Liver (tissue), 8 donors: ENCODE measurements at regions not wholly inside any gene's neighbourhood (a gene's known extent, or its start where the extent isn't known, plus 50 kb on each side); places are given as distances from the start of the nearest gene placed in this dataset.

Experiments
- DNase-seq: peaks from one replicate; pipeline ENCODE4 v3.0.0-alpha.2; 2017; ENCODE audit warnings: low spot score
- H3K27ac ChIP-seq, 2 donors: one replicate each; pipeline ENCODE4 v1.7.0; 2013; ENCODE audit warnings: inconsistent platforms in 2 of 2, low read length in 2 of 2, control low read depth in 1 of 2, low read depth in 1 of 2, mild to moderate bottlenecking in 1 of 2
- H3K27me3 ChIP-seq, 4 donors: one replicate each; pipeline versions ENCODE4 v1.6.1 to v1.7.0; 2013; ENCODE audit warnings: low read length in 3 of 4, inconsistent platforms in 1 of 4, mild to moderate bottlenecking in 1 of 4, moderate library complexity in 1 of 4; ENCODE audit not compliant: control insufficient read depth in 4 of 4, insufficient read depth in 4 of 4
- H3K36me3 ChIP-seq, 4 donors: one replicate each; pipeline versions ENCODE4 v1.6.1 to v1.7.0; 2013; ENCODE audit warnings: low read length in 3 of 4, mild to moderate bottlenecking in 3 of 4, low read depth in 1 of 4, moderate library complexity in 1 of 4; ENCODE audit not compliant: control insufficient read depth in 4 of 4, insufficient read depth in 3 of 4
- H3K4me1 ChIP-seq, 4 donors: one replicate each; pipeline versions ENCODE4 v1.6.1 to v1.7.0; 2013; ENCODE audit warnings: low read length in 3 of 4, mild to moderate bottlenecking in 3 of 4, moderate library complexity in 1 of 4; ENCODE audit not compliant: control insufficient read depth in 4 of 4, insufficient read depth in 4 of 4
- H3K4me3 ChIP-seq, 3 donors: one replicate each; pipeline versions ENCODE4 v1.6.1 to v1.7.0; 2013; ENCODE audit warnings: low read length in 3 of 3, control low read depth in 1 of 3, low read depth in 1 of 3, mild to moderate bottlenecking in 1 of 3
- H3K9ac ChIP-seq, 2 donors: one replicate each; pipeline ENCODE4 v1.7.0; 2013; ENCODE audit warnings: low read length in 2 of 2, mild to moderate bottlenecking in 2 of 2, moderate library complexity in 2 of 2, control low read depth in 1 of 2, low read depth in 1 of 2
- H3K9me3 ChIP-seq, 4 donors: one replicate each; pipeline versions ENCODE4 v1.6.1 to v1.7.0; 2013; ENCODE audit warnings: low read length in 3 of 4; ENCODE audit not compliant: control insufficient read depth in 4 of 4
- EGR1 ChIP-seq, 2 donors: IDR thresholded peaks; 2 replicates each; pipeline ENCODE4 v1.6.1; 2016 to 2018; ENCODE audit warnings: antibody characterized with exemption in 2 of 2, low read depth in 2 of 2
- FOXA2 ChIP-seq: IDR thresholded peaks from 2 replicates; pipeline ENCODE4 v1.6.1; 2016; ENCODE audit warnings: antibody characterized with exemption
- GABPA ChIP-seq, 2 donors: IDR thresholded peaks in 1 of 2; conservative IDR thresholded peaks in 1 of 2; 2 replicates each; pipeline ENCODE4 v1.6.1; 2016; ENCODE audit warnings: antibody characterized with exemption in 2 of 2, mild to moderate bottlenecking in 1 of 2, moderate library complexity in 1 of 2
- HNF4A ChIP-seq, 2 donors: conservative IDR thresholded peaks; 2 replicates each; pipeline ENCODE4 v1.6.1; 2016; ENCODE audit warnings: antibody characterized with exemption in 2 of 2, mild to moderate bottlenecking in 2 of 2
- HNF4G ChIP-seq: IDR thresholded peaks from 2 replicates; pipeline ENCODE4 v1.6.1; 2016; ENCODE audit warnings: antibody characterized with exemption
- JUND ChIP-seq, 2 donors: IDR thresholded peaks; 2 replicates each; pipeline ENCODE4 v1.6.1; 2016; ENCODE audit warnings: antibody characterized with exemption in 2 of 2
- RAD21 ChIP-seq, 2 donors: IDR thresholded peaks; 2 replicates each; pipeline ENCODE4 v1.6.1; 2016; ENCODE audit warnings: antibody characterized with exemption in 2 of 2, mild to moderate bottlenecking in 2 of 2
- SP1 ChIP-seq: IDR thresholded peaks from 2 replicates; pipeline ENCODE4 v1.6.1; 2018; ENCODE audit warnings: antibody characterized with exemption, mild to moderate bottlenecking
- YY1 ChIP-seq: IDR thresholded peaks from 2 replicates; pipeline ENCODE4 v1.6.1; 2016; ENCODE audit warnings: antibody characterized with exemption, mild to moderate bottlenecking
- WGBS: extraction: QIAGEN DNeasy Blood & Tissue Kit; methylation state at CpG from one replicate; pipeline ENCODE4 v1.1.7; 2013; 5-methylcytosine and 5-hydroxymethylcytosine counted together
- TF ChIP-seq, protein P1 (sequence below): IDR thresholded peaks from 2 replicates; pipeline ENCODE4 v1.6.1; 2016; ENCODE audit warnings: antibody characterized with exemption
- TF ChIP-seq, protein P2 (sequence below): fragments of 150-350 bp; IDR thresholded peaks from 2 replicates; pipeline ENCODE4 v1.5.1; 2017; ENCODE audit warnings: improper control_type of control experiment, low read depth, low read length; ENCODE audit not compliant: missing input control
- TF ChIP-seq, protein P3 (sequence below): IDR thresholded peaks from 2 replicates; pipeline ENCODE4 v1.6.1; 2016; ENCODE audit warnings: antibody characterized with exemption
- TF ChIP-seq, protein P4 (sequence below): IDR thresholded peaks from 2 replicates; pipeline ENCODE4 v1.6.1; 2016; ENCODE audit warnings: antibody characterized with exemption, mild to moderate bottlenecking
- donor health status: healthy.
- donor health status: healthy.
- donor health status: healthy.
- donor health status: healthy.
- donor health status: healthy.

DNA sequence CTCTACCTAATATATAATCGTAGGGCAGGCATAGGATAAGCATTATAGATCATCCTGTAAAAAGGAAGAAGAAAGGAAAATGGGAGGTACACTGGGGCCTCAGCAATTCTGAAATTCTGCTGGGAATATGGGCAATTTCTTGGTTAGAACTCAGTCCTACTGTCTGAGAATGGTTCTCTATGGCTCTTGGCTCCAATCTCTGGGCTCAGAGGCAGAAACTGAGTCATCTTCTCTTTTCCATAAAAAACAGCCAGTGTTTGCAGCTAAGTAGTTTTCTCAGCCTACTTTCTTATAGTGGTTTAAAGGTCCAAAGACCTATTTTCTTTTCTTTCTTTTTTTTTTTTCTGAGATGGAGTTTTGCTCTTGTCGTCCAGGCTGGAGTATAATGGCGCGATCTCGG lies 135.8 kb upstream of the ZBED5 start:
- H3K36me3 ChIP-seq = no peaks in the 10 kb centered on the region
- no peak overlapping the region for H3K9ac ChIP-seq
- no peak overlapping the region for H3K4me3 ChIP-seq
- no peak overlapping the region for H3K27ac ChIP-seq
- H3K27me3 ChIP-seq = no peaks in the 10 kb centered on the region
- DNase-seq = no peak
- 84% methylated on average over 5 of the region's 5 CpGs for WGBS
- no peaks in the 10 kb centered on the region for H3K4me1 ChIP-seq
- TF ChIP-seq YY1 (no peak), HNF4G (no peak), FOXA2 (no peak), RAD21 (IDR thresholded peaks at IDR 0.05) (no peak), EGR1 (IDR thresholded peaks at IDR 0.05; ENCODE audit: low read depth in 2 of 2) (no peak)
- TF ChIP-seq, protein P1, sequence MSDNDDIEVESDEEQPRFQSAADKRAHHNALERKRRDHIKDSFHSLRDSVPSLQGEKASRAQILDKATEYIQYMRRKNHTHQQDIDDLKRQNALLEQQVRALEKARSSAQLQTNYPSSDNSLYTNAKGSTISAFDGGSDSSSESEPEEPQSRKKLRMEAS = no peak
- TF ChIP-seq, protein P2, sequence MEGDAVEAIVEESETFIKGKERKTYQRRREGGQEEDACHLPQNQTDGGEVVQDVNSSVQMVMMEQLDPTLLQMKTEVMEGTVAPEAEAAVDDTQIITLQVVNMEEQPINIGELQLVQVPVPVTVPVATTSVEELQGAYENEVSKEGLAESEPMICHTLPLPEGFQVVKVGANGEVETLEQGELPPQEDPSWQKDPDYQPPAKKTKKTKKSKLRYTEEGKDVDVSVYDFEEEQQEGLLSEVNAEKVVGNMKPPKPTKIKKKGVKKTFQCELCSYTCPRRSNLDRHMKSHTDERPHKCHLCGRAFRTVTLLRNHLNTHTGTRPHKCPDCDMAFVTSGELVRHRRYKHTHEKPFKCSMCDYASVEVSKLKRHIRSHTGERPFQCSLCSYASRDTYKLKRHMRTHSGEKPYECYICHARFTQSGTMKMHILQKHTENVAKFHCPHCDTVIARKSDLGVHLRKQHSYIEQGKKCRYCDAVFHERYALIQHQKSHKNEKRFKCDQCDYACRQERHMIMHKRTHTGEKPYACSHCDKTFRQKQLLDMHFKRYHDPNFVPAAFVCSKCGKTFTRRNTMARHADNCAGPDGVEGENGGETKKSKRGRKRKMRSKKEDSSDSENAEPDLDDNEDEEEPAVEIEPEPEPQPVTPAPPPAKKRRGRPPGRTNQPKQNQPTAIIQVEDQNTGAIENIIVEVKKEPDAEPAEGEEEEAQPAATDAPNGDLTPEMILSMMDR = no peak
- H3K9me3 ChIP-seq = peaks cover 0 to 2% (median 0%) of the 10 kb centered on the region in 4 donors

DNA sequence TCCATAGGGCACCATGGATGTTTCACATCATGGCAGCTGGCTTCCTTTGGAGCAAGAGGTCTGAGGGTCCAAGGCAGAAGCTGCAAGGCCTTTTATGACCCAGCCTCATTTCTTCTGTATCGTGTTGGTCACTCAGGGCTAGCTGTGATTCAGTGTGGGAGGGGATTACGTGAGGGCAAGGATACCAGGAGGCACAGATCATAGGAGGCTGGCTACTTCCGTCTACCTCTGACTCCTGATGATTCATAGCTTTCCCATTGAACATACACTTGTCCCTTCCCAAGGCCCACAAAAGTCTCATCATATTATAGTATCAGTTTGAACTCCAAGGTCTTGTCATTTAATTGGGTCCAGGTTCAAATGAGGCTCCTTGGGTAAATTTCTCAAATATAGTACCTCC lies 135.3 kb upstream of the ZBED5 start:
- Histone ChIP-seq H3K4me1 (no peaks in the 10 kb centered on the region), H3K27me3 (no peaks in the 10 kb centered on the region), H3K9ac (no peak overlapping the region), H3K4me3 (no peak overlapping the region), H3K27ac (no peak overlapping the region), H3K9me3 (peaks cover 0 to 2% (median 0%) of the 10 kb centered on the region in 4 donors), H3K36me3 (no peaks in the 10 kb centered on the region)
- 60% methylated on average over 3 of the region's 3 CpGs for WGBS
- TF ChIP-seq SP1 = no peak
- no peak for TF ChIP-seq HNF4A (conservative IDR thresholded peaks at IDR 0.05)
- TF ChIP-seq, protein P1 = no peak
- TF ChIP-seq, protein P3, sequence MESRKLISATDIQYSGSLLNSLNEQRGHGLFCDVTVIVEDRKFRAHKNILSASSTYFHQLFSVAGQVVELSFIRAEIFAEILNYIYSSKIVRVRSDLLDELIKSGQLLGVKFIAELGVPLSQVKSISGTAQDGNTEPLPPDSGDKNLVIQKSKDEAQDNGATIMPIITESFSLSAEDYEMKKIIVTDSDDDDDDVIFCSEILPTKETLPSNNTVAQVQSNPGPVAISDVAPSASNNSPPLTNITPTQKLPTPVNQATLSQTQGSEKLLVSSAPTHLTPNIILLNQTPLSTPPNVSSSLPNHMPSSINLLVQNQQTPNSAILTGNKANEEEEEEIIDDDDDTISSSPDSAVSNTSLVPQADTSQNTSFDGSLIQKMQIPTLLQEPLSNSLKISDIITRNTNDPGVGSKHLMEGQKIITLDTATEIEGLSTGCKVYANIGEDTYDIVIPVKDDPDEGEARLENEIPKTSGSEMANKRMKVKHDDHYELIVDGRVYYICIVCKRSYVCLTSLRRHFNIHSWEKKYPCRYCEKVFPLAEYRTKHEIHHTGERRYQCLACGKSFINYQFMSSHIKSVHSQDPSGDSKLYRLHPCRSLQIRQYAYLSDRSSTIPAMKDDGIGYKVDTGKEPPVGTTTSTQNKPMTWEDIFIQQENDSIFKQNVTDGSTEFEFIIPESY = no peak
- no peak for TF ChIP-seq FOXA2
- no peak for TF ChIP-seq JUND (IDR thresholded peaks at IDR 0.05)
- TF ChIP-seq RAD21 (IDR thresholded peaks at IDR 0.05) = no peak
- no peak for TF ChIP-seq GABPA (IDR thresholded peaks at IDR 0.05 in 1 of 2, conservative IDR thresholded peaks at IDR 0.05 in 1 of 2)
- TF ChIP-seq, protein P4, sequence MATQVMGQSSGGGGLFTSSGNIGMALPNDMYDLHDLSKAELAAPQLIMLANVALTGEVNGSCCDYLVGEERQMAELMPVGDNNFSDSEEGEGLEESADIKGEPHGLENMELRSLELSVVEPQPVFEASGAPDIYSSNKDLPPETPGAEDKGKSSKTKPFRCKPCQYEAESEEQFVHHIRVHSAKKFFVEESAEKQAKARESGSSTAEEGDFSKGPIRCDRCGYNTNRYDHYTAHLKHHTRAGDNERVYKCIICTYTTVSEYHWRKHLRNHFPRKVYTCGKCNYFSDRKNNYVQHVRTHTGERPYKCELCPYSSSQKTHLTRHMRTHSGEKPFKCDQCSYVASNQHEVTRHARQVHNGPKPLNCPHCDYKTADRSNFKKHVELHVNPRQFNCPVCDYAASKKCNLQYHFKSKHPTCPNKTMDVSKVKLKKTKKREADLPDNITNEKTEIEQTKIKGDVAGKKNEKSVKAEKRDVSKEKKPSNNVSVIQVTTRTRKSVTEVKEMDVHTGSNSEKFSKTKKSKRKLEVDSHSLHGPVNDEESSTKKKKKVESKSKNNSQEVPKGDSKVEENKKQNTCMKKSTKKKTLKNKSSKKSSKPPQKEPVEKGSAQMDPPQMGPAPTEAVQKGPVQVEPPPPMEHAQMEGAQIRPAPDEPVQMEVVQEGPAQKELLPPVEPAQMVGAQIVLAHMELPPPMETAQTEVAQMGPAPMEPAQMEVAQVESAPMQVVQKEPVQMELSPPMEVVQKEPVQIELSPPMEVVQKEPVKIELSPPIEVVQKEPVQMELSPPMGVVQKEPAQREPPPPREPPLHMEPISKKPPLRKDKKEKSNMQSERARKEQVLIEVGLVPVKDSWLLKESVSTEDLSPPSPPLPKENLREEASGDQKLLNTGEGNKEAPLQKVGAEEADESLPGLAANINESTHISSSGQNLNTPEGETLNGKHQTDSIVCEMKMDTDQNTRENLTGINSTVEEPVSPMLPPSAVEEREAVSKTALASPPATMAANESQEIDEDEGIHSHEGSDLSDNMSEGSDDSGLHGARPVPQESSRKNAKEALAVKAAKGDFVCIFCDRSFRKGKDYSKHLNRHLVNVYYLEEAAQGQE = no peak
- TF ChIP-seq YY1 = no peak
- no peak for TF ChIP-seq EGR1 (IDR thresholded peaks at IDR 0.05; ENCODE audit: low read depth in 2 of 2)
- TF ChIP-seq, protein P2 = no peak
- no peak for DNase-seq
